ENCODE measurements at regions not wholly inside any gene's neighbourhood (a gene's known extent, or its start where the extent isn't known, plus 50 kb on each side); places are given as distances from the start of the nearest gene placed in this dataset.

DNA sequence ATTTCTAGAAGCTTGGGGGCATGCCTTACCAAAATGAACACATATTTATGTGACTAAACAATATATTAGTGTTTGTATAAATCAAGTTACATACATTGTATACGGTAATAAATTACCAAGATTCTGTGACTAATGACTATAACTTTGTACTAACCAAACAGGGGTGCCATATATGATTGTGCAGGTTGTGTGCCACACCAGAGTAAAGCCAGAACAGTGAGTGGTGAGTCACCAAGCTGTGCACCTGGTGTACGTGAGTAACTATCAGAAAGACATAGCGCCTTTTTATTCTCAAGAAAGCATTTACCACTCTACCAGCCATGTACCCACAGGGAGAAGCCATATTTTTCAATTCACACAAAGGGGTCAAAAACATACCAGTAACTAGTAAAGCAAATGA lies 453.2 kb upstream of the PIK3C3 start:
- Histone ChIP-seq H3K9me2 (replicated peaks; ENCODE audit: insufficient read depth, low read length) (no peaks in the 10 kb centered on the region), H3F3A (ENCODE audit: insufficient read depth) (no peaks in the 10 kb centered on the region), H2AFZ (ENCODE audit: low read depth, low read length, severe bottlenecking) (no peak overlapping the region), H3K27me3 (ENCODE audit: low read length) (0 out of 2 replicates have a peak, but pooled peaks cover 4% of the 10 kb centered on the region), H4K20me1 (ENCODE audit: low read depth, low read length) (no peaks in the 10 kb centered on the region), H3K4me2 (ENCODE audit: low read depth, low read length, poor library complexity, severe bottlenecking) (no peak overlapping the region), H3K4me3 (ENCODE audit: insufficient read depth, low read length, poor library complexity, severe bottlenecking) (no peak overlapping the region), H3K36me3 (ENCODE audit: low read length) (no peaks in the 10 kb centered on the region), H3K9me3 (ENCODE audit: insufficient read depth, low read length) (no peaks in the 10 kb centered on the region), H3K27ac (ENCODE audit: low read depth, low read length) (no peak overlapping the region), H3K79me2 (ENCODE audit: insufficient read depth, low read length) (no peaks in the 10 kb centered on the region), H3K9ac (ENCODE audit: low read length) (no peak overlapping the region)
- TF ChIP-seq EZH2phosphoT487 (conservative IDR thresholded peaks at IDR 0.05; ENCODE audit: low read length): no peak
- no peak for TF ChIP-seq CTCF (IDR thresholded peaks at IDR 0.05; ENCODE audit: insufficient read depth, low read length, poor library complexity, severe bottlenecking)

GRCh38 chr18:41499345-41499744 lies 455.7 kb upstream of the PIK3C3 start:
- no peaks in the 10 kb centered on the region for H3K9me2 ChIP-seq (replicated peaks; ENCODE audit: insufficient read depth, low read length)
- H3K9me3 ChIP-seq (ENCODE audit: insufficient read depth, low read length): no peaks in the 10 kb centered on the region

DNA sequence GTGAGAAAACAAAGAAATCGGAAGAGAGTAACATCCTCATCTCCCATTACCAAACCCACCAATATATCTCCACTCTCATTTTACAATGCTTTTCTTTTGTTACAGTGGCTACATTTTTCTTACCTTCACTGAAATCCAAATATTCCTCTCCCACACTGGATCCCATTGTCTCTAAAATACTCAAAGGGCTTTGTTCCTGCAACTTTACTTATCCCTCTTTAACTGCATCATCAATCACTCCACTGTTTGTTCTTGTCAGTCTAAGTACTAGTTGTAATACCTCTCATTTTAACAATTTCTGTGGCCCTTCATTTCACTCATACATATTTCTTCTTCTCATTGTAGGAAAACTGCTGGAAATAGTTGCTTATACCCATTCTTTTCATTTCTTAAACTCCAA lies 464.2 kb upstream of the PIK3C3 start:
- H3K27me3 ChIP-seq (ENCODE audit: low read length): no peaks in the 10 kb centered on the region
- H3K79me2 ChIP-seq (ENCODE audit: insufficient read depth, low read length): no peaks in the 10 kb centered on the region
- H3K9me3 ChIP-seq (ENCODE audit: insufficient read depth, low read length): no peaks in the 10 kb centered on the region
- no peak overlapping the region for H3K9ac ChIP-seq (ENCODE audit: low read length)
- TF ChIP-seq CTCF (IDR thresholded peaks at IDR 0.05; ENCODE audit: insufficient read depth, low read length, poor library complexity, severe bottlenecking) (no peak), EZH2phosphoT487 (conservative IDR thresholded peaks at IDR 0.05; ENCODE audit: low read length) (no peak)
- H4K20me1 ChIP-seq (ENCODE audit: low read depth, low read length): no peaks in the 10 kb centered on the region
- no peaks in the 10 kb centered on the region for H3F3A ChIP-seq (ENCODE audit: insufficient read depth)
- H3K4me3 ChIP-seq (ENCODE audit: insufficient read depth, low read length, poor library complexity, severe bottlenecking): no peak overlapping the region
- H3K27ac ChIP-seq (ENCODE audit: low read depth, low read length): no peak overlapping the region
- H2AFZ ChIP-seq (ENCODE audit: low read depth, low read length, severe bottlenecking): no peak overlapping the region
- H3K9me2 ChIP-seq (replicated peaks; ENCODE audit: insufficient read depth, low read length): no peaks in the 10 kb centered on the region
- no peaks in the 10 kb centered on the region for H3K36me3 ChIP-seq (ENCODE audit: low read length)
- H3K4me2 ChIP-seq (ENCODE audit: low read depth, low read length, poor library complexity, severe bottlenecking): no peak overlapping the region

More at GRCh38 chr18:41499345-41499744, 455.7 kb upstream of the PIK3C3 start:
- H2AFZ ChIP-seq (ENCODE audit: low read depth, low read length, severe bottlenecking): no peak overlapping the region
- TF ChIP-seq CTCF (IDR thresholded peaks at IDR 0.05; ENCODE audit: insufficient read depth, low read length, poor library complexity, severe bottlenecking): no peak
- TF ChIP-seq EZH2phosphoT487 (conservative IDR thresholded peaks at IDR 0.05; ENCODE audit: low read length): no peak
- H4K20me1 ChIP-seq (ENCODE audit: low read depth, low read length): no peaks in the 10 kb centered on the region
- no peaks in the 10 kb centered on the region for H3K36me3 ChIP-seq (ENCODE audit: low read length)
- H3F3A ChIP-seq (ENCODE audit: insufficient read depth): no peaks in the 10 kb centered on the region
- no peak overlapping the region for H3K4me2 ChIP-seq (ENCODE audit: low read depth, low read length, poor library complexity, severe bottlenecking)
- H3K27me3 ChIP-seq (ENCODE audit: low read length): 0 out of 2 replicates have a peak, but pooled peaks cover 4% of the 10 kb centered on the region
- no peak overlapping the region for H3K4me3 ChIP-seq (ENCODE audit: insufficient read depth, low read length, poor library complexity, severe bottlenecking)
- H3K79me2 ChIP-seq (ENCODE audit: insufficient read depth, low read length): no peaks in the 10 kb centered on the region
- H3K9ac ChIP-seq (ENCODE audit: low read length): no peak overlapping the region
- H3K27ac ChIP-seq (ENCODE audit: low read depth, low read length): no peak overlapping the region

All from SU-DHL-6 (cell line).